Activated CD4-positive, CD25-positive, alpha-beta regulatory T cell treated with anti-CD3 and anti-CD28 coated beads, Interleukin-2, amount 50 U/mL, for 72 hours (primary cell): ENCODE measurements at regions not wholly inside any gene's neighbourhood (a gene's known extent, or its start where the extent isn't known, plus 50 kb on each side); places are given as distances from the start of the nearest gene placed in this dataset.
"Not testable (repeated sequence)": the region's sequence is repeated elsewhere in the genome, so short reads cannot be mapped to it uniquely, and the experiment has no call there.

ENCODE experiments used
- DNase-seq: peaks from one replicate; pipeline ENCODE4 v3.0.0; 2021

- no peak for DNase-seq
These were observed 50.5 kb upstream of the CD99 start for GRCh38 chrX:2640436-2641150.

GRCh38 chrX:2638279-2638678 lies 52.8 kb upstream of the CD99 start:
- DNase-seq, result no peak

GRCh38 chrX:2635342-2635741 lies 55.8 kb upstream of the CD99 start:
- DNase-seq, result no peak

- no peak for DNase-seq
These were observed 58.3 kb upstream of the CD99 start for GRCh38 chrX:2632533-2633504.

GRCh38 chrX:2631743-2632532 lies 59.2 kb upstream of the CD99 start:
- no peak for DNase-seq

GRCh38 chrX:2630935-2631742 lies 60.0 kb upstream of the CD99 start:
- not testable (repeated sequence) for DNase-seq

GRCh38 chrX:2630008-2630934 lies 60.8 kb upstream of the CD99 start:
- DNase-seq, result not testable (repeated sequence)

- DNase-seq, result no peak
These were observed 61.6 kb upstream of the CD99 start for GRCh38 chrX:2629316-2630007.

GRCh38 chrX:2628751-2629315 lies 62.3 kb upstream of the CD99 start:
- DNase-seq, result no peak

GRCh38 chrX:2627272-2627867 lies 63.7 kb upstream of the CD99 start:
- no peak for DNase-seq

GRCh38 chrX:2626750-2627149 lies 64.3 kb upstream of the CD99 start:
- no peak for DNase-seq

GRCh38 chrX:2620576-2620975 lies 70.5 kb upstream of the CD99 start:
- DNase-seq, result no peak

GRCh38 chrX:2618516-2618915 lies 72.6 kb upstream of the CD99 start:
- DNase-seq, result no peak

- DNase-seq, result no peak
These were observed 76.2 kb upstream of the CD99 start for GRCh38 chrX:2614911-2615310.

GRCh38 chrX:2610246-2611170 lies 80.6 kb upstream of the CD99 start:
- no peak for DNase-seq

- no peak for DNase-seq
These were observed 81.5 kb upstream of the CD99 start for GRCh38 chrX:2609431-2610238.

- peak; percentile 84 for DNase-seq
These were observed 82.3 kb upstream of the CD99 start for GRCh38 chrX:2608638-2609430.
